Thymus (tissue), 11 donors: ENCODE measurements at regions not wholly inside any gene's neighbourhood (a gene's known extent, or its start where the extent isn't known, plus 50 kb on each side); places are given as distances from the start of the nearest gene placed in this dataset.

Source experiments
- DNase-seq, 9 donors: peaks; one replicate each; pipeline ENCODE4 v3.0.0-alpha.2; 2013; ENCODE audit warnings: low spot score in 9 of 9, low read depth in 6 of 9, missing footprints in 1 of 9
- H3K27ac ChIP-seq, 2 donors: one replicate each; pipeline ENCODE4 v1.5.1; 2013; ENCODE audit warnings: control low read depth in 1 of 2, low read depth in 1 of 2, low read length in 1 of 2, mild to moderate bottlenecking in 1 of 2, moderate library complexity in 1 of 2
- H3K27me3 ChIP-seq, 2 donors: one replicate each; pipeline ENCODE4 v1.5.1; 2013; ENCODE audit warnings: low read length in 1 of 2; ENCODE audit not compliant: control insufficient read depth in 2 of 2, insufficient read depth in 1 of 2
- H3K36me3 ChIP-seq, 2 donors: one replicate each; pipeline ENCODE4 v1.5.1; 2013; ENCODE audit warnings: low read length in 1 of 2, mild to moderate bottlenecking in 1 of 2, moderate library complexity in 1 of 2; ENCODE audit not compliant: control insufficient read depth in 2 of 2, insufficient read depth in 2 of 2
- H3K4me1 ChIP-seq, 2 donors: one replicate each; pipeline ENCODE4 v1.5.1; 2013; ENCODE audit warnings: low read length in 2 of 2; ENCODE audit not compliant: control insufficient read depth in 2 of 2, insufficient read depth in 2 of 2
- H3K4me3 ChIP-seq, 2 donors: one replicate each; pipeline ENCODE4 v1.5.1; 2013; ENCODE audit warnings: low read length in 2 of 2, control low read depth in 1 of 2, mild to moderate bottlenecking in 1 of 2
- H3K9me3 ChIP-seq, 2 donors: one replicate each; pipeline ENCODE4 v1.5.1; 2013; ENCODE audit warnings: low read length in 1 of 2, mild to moderate bottlenecking in 1 of 2; ENCODE audit not compliant: control insufficient read depth in 2 of 2, insufficient read depth in 1 of 2
- WGBS: extraction: QIAGEN DNeasy Blood & Tissue Kit; methylation state at CpG from one replicate; pipeline ENCODE4 v1.1.7; 2013; 5-methylcytosine and 5-hydroxymethylcytosine counted together
- donor health status: healthy.

GRCh38 chr4:147430111-147430510 lies 50.8 kb upstream of the EDNRA start:
- Histone ChIP-seq H3K4me3 (no peak overlapping the region), H3K4me1 (no peaks in the 10 kb centered on the region), H3K27ac (no peak overlapping the region), H3K9me3 (peaks cover 0 to 3% of the 10 kb centered on the region in 2 donors), H3K27me3 (no peaks in the 10 kb centered on the region), H3K36me3 (no peaks in the 10 kb centered on the region)
- 66% methylated on average over 2 of the region's 2 CpGs for WGBS
- no peak for DNase-seq
